HG02885 (cell line): ENCODE measurements at regions not wholly inside any gene's neighbourhood (a gene's known extent, or its start where the extent isn't known, plus 50 kb on each side); places are given as distances from the start of the nearest gene placed in this dataset.
A peak's percentile ranks its signal among the peaks of the same experiment; 100 is the strongest.

ENCODE experiments used
- ATAC-seq: cut with Tn5 transposase; IDR thresholded peaks from one replicate; pipeline ENCODE4 v1.9.1; 2021; ENCODE audit warnings: mild to moderate bottlenecking; ENCODE audit not compliant: unreplicated experiment, poor library complexity

DNA sequence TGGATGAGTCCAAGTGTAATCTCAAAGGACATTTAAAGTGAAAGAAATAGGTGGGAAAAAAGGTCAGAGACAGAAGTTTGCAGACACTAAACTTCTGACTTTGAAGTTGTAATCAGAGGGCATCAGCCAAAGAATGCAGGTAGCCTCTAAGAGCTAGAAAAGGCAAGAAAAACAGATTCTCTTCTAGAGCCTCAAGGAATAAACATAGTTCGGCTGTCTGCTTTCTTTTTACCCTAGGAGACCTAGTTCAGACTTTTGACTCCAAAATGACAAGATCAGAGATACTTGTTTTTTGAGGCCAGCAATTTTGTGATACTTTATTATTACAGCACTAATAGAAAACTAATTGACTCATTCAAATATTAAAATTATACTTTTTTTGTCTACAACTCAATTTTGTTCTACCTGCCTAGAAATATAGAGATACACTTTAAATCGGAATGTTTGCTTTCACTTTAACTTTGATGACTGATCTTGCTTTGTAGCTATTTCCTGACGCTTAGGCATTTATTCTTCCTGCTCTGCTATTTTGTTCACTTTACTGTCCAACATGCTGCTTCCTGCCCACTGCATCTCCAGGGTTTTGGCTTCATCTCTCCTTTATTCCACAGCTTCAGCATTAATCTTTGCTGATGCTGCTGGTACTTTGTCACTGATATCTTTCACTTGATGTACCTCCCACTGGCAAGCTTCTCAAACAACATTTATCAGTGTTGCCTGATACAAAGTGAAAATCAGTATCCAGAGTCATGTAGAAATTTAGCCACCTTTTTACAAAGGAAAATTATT, 272.5 kb downstream of the DSEL start:
- peak; percentile 44 for ATAC-seq

- no peak for ATAC-seq
These were observed 274.5 kb downstream of the DSEL start for GRCh38 chr18:67242001-67242400.

- no peak for ATAC-seq
These were observed 275.2 kb downstream of the DSEL start for GRCh38 chr18:67241299-67241698.

GRCh38 chr18:67239826-67240225, 276.7 kb downstream of the DSEL start:
- no peak for ATAC-seq

- ATAC-seq = no peak
These were observed 283.5 kb downstream of the DSEL start for GRCh38 chr18:67232991-67233390.

DNA sequence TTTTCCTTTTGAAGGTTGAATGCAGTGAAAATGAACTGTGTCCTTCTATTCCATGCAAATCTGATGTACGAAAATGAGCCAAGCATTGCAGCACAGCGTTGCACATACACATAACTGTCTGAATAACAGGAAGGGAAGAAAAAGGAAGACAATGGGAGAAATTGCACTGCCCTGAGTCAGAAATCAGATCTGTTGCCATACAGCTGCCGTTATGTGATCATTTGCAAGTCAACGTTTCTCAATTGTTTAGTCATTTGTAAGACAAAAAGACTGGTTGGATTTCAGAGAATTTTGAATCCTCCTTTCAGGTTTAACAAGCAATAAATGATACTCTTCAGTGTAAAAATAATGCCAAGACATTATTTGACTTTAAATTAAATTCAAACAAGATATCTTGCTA, 284.1 kb downstream of the DSEL start:
- ATAC-seq = no peak

DNA sequence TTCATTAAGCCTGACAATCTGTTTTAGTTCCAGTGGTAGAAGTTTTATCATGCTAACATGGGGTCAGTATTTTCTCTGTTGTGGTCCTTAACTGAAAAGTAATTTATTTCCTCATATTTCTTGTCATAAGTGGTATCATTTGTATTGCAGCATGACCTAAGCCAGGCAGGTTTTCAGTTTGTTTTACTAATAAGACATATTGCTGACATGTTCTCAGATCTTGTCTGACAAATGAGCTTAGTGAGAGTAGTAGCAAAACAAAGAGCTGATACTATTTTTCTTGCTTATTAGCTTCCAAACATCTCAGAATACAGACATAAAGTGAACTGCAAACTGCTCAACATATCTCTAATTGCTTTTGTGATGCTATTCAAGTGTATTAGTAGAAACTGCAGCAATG, 293.6 kb downstream of the DSEL start:
- no peak for ATAC-seq

DNA sequence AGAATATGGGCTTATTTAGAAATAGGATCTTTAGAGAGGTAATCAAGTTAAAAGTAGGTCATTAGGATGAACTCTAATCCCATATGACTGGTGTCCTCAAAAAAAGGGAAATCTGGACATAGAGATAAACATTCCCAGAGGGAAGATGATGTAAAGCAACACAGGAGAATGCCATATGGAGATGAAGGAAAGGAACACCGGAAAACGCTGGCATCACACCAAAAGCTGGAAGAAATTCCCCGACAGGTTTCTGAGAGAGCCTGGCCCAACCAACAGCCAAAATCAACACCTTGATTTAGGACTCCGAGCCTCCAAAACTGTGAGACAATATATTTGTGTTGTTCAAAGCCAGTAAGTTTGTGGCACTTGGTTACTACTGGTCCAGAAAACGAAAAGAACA, 296.7 kb downstream of the DSEL start:
- no peak for ATAC-seq

GRCh38 chr18:67218556-67218955, 298.0 kb downstream of the DSEL start:
- no peak for ATAC-seq

- ATAC-seq = peak; percentile 93
These were observed 298.9 kb downstream of the DSEL start for GRCh38 chr18:67217551-67218166.

DNA sequence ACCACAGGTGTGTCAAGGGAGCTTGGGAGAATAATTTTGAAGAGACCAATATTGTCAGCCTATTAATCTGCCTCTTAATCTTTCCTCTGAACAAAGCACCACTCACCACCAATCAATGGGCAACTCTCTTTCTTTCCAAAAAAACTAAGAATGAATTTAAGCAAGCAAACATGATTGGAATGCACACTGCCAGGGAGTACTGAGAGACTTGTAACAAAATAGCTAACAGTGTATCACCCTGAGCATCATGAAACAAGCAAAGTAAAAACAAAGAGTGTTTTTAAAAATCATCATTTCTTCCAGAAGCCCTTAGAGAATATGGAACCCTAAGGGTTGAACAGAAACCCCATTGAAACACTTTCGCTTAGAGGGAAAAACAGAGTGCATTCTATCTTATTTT, 299.7 kb downstream of the DSEL start:
- ATAC-seq = no peak

GRCh38 chr18:67215686-67216085, 300.8 kb downstream of the DSEL start:
- ATAC-seq = no peak

- no peak for ATAC-seq
These were observed 304.9 kb downstream of the DSEL start for GRCh38 chr18:67211646-67212045.

- no peak for ATAC-seq
These were observed 315.9 kb downstream of the DSEL start for GRCh38 chr18:67200665-67201064.

DNA sequence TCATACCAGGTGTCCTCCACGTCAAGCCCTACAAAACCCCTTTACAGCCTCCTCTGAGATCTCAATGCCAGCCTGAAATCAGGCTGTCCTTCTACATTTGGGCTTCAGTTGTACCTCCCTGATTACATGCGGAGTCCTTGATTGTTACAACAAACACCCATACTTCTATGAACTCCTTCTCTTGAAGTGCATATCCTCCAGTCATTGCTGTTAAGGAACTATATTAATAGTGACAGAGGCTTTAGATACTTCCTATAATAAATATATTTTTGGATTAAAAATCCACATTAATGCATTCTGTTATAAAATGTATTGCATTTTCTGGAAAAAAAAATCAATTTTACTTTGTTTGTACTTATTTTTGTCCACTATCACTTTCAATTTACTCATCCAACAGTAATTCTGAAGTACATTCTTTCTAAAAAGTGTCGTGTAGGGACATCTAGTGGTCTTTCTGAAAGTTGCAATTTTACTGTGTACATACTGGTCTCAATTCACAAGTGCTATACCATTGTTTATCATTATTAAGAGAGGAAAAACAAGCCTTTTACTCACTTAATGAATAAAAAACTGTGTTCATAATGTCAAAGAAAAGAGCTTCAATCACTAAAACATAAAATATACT, 316.4 kb downstream of the DSEL start:
- peak; percentile 96 for ATAC-seq

DNA sequence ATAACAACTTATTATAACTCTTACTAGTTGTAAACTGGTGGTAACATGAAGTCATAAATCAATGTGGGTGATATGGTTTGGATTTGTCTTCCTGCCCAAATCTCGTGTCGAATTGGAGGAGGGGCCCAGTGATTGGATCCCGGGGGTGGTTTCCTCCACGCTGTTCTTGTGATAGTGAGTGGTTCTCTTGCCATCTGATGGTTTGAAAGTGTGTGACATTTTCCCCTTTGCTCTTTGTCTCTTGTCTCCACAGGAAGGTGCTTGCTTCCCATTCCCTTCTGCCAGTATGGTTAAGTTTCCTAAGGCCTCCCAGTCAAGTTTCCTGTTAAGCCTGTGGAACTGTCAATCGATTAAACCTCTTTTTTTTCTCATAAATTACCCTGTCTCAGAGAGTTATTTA, 321.6 kb downstream of the DSEL start:
- ATAC-seq = no peak

- ATAC-seq = no peak
These were observed 324.0 kb downstream of the DSEL start for GRCh38 chr18:67192535-67192934.

- no peak for ATAC-seq
These were observed 333.1 kb downstream of the DSEL start for GRCh38 chr18:67183398-67183797.

DNA sequence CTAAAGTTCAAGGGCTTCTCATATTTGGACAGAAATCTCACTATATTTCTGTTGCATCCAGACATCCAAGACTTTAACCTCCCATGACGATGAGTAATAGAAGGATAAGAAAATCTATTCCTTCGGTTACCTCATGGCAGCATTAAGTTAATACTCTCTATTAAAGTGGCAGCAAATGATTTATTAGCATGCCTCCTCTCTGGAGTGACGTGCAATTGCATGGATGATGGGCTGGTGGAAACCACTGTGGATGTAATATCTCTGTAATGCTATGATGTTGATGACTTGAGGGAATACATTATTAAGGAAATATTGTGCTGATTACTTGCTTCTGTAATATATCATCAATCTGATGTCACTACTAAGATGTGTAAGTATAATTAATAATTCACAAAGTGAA, 336.8 kb downstream of the DSEL start:
- no peak for ATAC-seq

DNA sequence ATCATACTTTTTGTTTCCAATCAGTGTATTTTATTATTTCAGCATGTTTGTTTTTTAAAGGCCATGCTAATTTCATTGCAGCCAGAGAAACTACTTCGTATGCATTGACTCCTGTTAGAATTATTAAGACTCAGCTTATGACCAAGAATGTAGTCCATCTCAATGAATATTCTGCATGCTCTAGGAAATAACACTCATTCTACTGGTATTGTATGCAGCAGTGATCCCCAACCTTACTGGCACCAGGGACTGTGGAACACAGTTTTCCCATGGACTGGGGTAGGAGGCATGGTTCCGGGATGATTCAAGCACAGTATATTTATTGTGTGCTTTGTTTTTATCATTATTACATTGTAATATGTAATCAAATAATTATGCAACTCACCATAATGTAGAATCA, 356.9 kb downstream of the DSEL start:
- ATAC-seq = no peak

- no peak for ATAC-seq
These were observed 361.5 kb downstream of the DSEL start for GRCh38 chr18:67154979-67155378.

DNA sequence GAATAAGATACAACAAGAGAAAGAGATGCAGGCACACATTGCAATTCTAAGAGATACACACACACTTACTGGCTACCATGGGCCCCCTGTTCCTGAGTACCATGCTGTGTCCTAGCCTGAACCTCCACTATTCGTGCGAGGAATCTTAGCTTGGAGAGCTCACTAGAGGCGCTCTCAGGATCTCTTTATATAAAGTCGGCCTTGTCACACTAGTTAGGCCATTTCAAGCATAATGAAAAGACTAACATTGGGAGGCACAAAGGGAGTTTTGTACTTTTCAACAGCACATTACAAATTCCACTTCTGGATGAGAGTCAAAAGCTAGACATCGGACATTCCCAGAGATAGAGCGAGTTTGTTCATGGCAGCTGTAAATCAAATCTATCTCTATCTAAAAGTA, 365.2 kb downstream of the DSEL start:
- ATAC-seq = no peak
